Common myeloid progenitor, CD34-positive (primary cell): ENCODE measurements at regions not wholly inside any gene's neighbourhood (a gene's known extent, or its start where the extent isn't known, plus 50 kb on each side); places are given as distances from the start of the nearest gene placed in this dataset.
A peak's percentile ranks its signal among the peaks of the same experiment; 100 is the strongest.
"Not testable (repeated sequence)": the region's sequence is repeated elsewhere in the genome, so short reads cannot be mapped to it uniquely, and the experiment has no call there.

ENCODE experiments used
- CTCF ChIA-PET: fragments of 350-600 bp; sonication (Branson Sonifier 250); formaldehyde crosslinking; loops from one replicate; lab custom pipeline; 2021; ENCODE audit warnings: antibody characterized with exemption; lab: Charles Lee
- POLR2A ChIA-PET: fragments of 350-600 bp; sonication (Branson Sonifier 250); formaldehyde crosslinking; loops from one replicate; lab custom pipeline; 2021; ENCODE audit warnings: antibody characterized with exemption; lab: Charles Lee
- DNase-seq, 3 donors: peaks; one replicate each; pipeline versions ENCODE4 v3.0.0 to v3.0.0-alpha.2; 2013
- H3K27ac ChIP-seq, 2 experiments: 1 replicate in 1 of 2; 2 replicates in 1 of 2; pipeline ENCODE4 v1.7.0; 2013; ENCODE audit warnings: inconsistent platforms in 2 of 2, low read length in 2 of 2, mild to moderate bottlenecking in 2 of 2, low read depth in 1 of 2, moderate library complexity in 1 of 2; ENCODE audit not compliant: severe bottlenecking in 2 of 2, insufficient read depth in 1 of 2, poor library complexity in 1 of 2
- H3K27me3 ChIP-seq, 5 experiments: replicated peaks in 2 of 5; 1 replicate in 3 of 5; 2 replicates in 2 of 5; pipeline versions ENCODE4 v1.6.1 to v1.7.0; 2013; ENCODE audit warnings: low read length in 4 of 5, mild to moderate bottlenecking in 2 of 5, moderate library complexity in 2 of 5, inconsistent platforms in 1 of 5; ENCODE audit not compliant: insufficient read depth in 5 of 5, control insufficient read depth in 4 of 5
- H3K36me3 ChIP-seq, 4 experiments: 1 replicate in 2 of 4; 2 replicates in 2 of 4; pipeline versions ENCODE4 v1.6.1 to v1.7.0; 2013; ENCODE audit warnings: low read length in 3 of 4, control low read depth in 1 of 4, mild to moderate bottlenecking in 1 of 4; ENCODE audit not compliant: control insufficient read depth in 4 of 4, insufficient read depth in 4 of 4
- H3K4me1 ChIP-seq, 4 experiments: 1 replicate in 3 of 4; 2 replicates in 1 of 4; pipeline versions ENCODE4 v1.6.1 to v1.7.1; 2013; ENCODE audit warnings: low read length in 3 of 4, mild to moderate bottlenecking in 3 of 4, control low read depth in 1 of 4, inconsistent platforms in 1 of 4, moderate library complexity in 1 of 4; ENCODE audit not compliant: control insufficient read depth in 4 of 4, insufficient read depth in 4 of 4; ENCODE audit errors: control extremely low read depth in 1 of 4
- H3K4me3 ChIP-seq, 7 experiments: 1 replicate in 4 of 7; 2 replicates in 3 of 7; pipeline versions ENCODE4 v1.5.1 to v1.7.0; 2013; ENCODE audit warnings: mild to moderate bottlenecking in 7 of 7, low read length in 6 of 7, moderate library complexity in 6 of 7, inconsistent platforms in 2 of 7, low read depth in 2 of 7, control low read depth in 1 of 7; ENCODE audit not compliant: insufficient read depth in 4 of 7, control insufficient read depth in 1 of 7; ENCODE audit errors: extremely low read depth in 1 of 7
- H3K9me3 ChIP-seq, 5 experiments: 1 replicate in 4 of 5; 2 replicates in 1 of 5; pipeline versions ENCODE4 v1.6.1 to v1.7.1; 2013; ENCODE audit warnings: low read length in 4 of 5, mild to moderate bottlenecking in 2 of 5, inconsistent platforms in 1 of 5, low read depth in 1 of 5, moderate library complexity in 1 of 5; ENCODE audit not compliant: control insufficient read depth in 4 of 5, insufficient read depth in 2 of 5; ENCODE audit errors: control extremely low read depth in 1 of 5
- WGBS: methylation state at CpG from one replicate; pipeline ENCODE4 v1.1.5; 2013; ENCODE audit not compliant: insufficient coverage; 5-methylcytosine and 5-hydroxymethylcytosine counted together

- Histone ChIP-seq H3K4me1 (peaks cover 0 to 8% (median 2%) of the 10 kb centered on the region in 4 experiments), H3K27ac (no peak overlapping the region), H3K9me3 (no peaks in the 10 kb centered on the region), H3K36me3 (no peaks in the 10 kb centered on the region), H3K4me3 (no peak overlapping the region), H3K27me3 (no peaks in the 10 kb centered on the region)
- DNase-seq: no peak
- WGBS: 91% methylated on average over 7 of the region's 13 CpGs
- ChIA-PET POLR2A (no interaction called here), CTCF (no interaction called here)
These were observed 61.8 kb upstream of the PTGFRN start for GRCh38 chr1:116847688-116848531.

- H3K4me3 ChIP-seq: no peak overlapping the region
- no peak for DNase-seq
- no peaks in the 10 kb centered on the region for H3K36me3 ChIP-seq
- no peaks in the 10 kb centered on the region for H3K27me3 ChIP-seq
- 100% methylated on average over 1 of the region's 1 CpG for WGBS
- CTCF ChIA-PET: no interaction called here
- H3K9me3 ChIP-seq: no peaks in the 10 kb centered on the region
- no peak overlapping the region for H3K27ac ChIP-seq
- POLR2A ChIA-PET: no interaction called here
- H3K4me1 ChIP-seq: peaks cover 7 to 31% (median 21%) of the 10 kb centered on the region in 4 experiments
These were observed 59.3 kb upstream of the PTGFRN start for GRCh38 chr1:116850436-116850835.

GRCh38 chr1:116851189-116851588 lies 58.5 kb upstream of the PTGFRN start:
- POLR2A ChIA-PET, H3K4me3 ChIP-seq, H3K36me3 ChIP-seq, H3K27me3 ChIP-seq, CTCF ChIA-PET, H3K27ac ChIP-seq, DNase-seq, H3K9me3 ChIP-seq: not testable (repeated sequence)
- no CpG with 5 or more reads among the region's 2 CpGs for WGBS
- H3K4me1 ChIP-seq: peaks cover 7 to 28% (median 22%) of the 10 kb centered on the region in 4 experiments

GRCh38 chr1:116851846-116852245 lies 57.9 kb upstream of the PTGFRN start:
- H3K27me3 ChIP-seq: no peaks in the 10 kb centered on the region
- H3K9me3 ChIP-seq: no peaks in the 10 kb centered on the region
- H3K4me1 ChIP-seq: peaks cover 7 to 28% (median 22%) of the 10 kb centered on the region in 4 experiments
- 100% methylated on average over 4 of the region's 5 CpGs for WGBS
- H3K27ac ChIP-seq: no peak overlapping the region
- H3K4me3 ChIP-seq: no peak overlapping the region
- ChIA-PET POLR2A (no interaction called here), CTCF (no interaction called here)
- no peak for DNase-seq
- H3K36me3 ChIP-seq: no peaks in the 10 kb centered on the region

- Histone ChIP-seq H3K27ac (no peak overlapping the region), H3K9me3 (no peaks in the 10 kb centered on the region), H3K27me3 (no peaks in the 10 kb centered on the region), H3K4me3 (no peak overlapping the region), H3K4me1 (peaks cover 7 to 28% (median 22%) of the 10 kb centered on the region in 4 experiments), H3K36me3 (no peaks in the 10 kb centered on the region)
- no peak for DNase-seq
- ChIA-PET POLR2A (no interaction called here), CTCF (no interaction called here)
- WGBS: 96% methylated on average over 6 of the region's 7 CpGs
These were observed 57.3 kb upstream of the PTGFRN start for GRCh38 chr1:116852367-116852766.

- Histone ChIP-seq H3K9me3 (no peaks in the 10 kb centered on the region), H3K4me1 (peaks cover 7 to 28% (median 22%) of the 10 kb centered on the region in 4 experiments), H3K27ac (no peak overlapping the region), H3K27me3 (no peaks in the 10 kb centered on the region), H3K4me3 (no peak overlapping the region), H3K36me3 (no peaks in the 10 kb centered on the region)
- WGBS: 100% methylated on average over 1 of the region's 3 CpGs
- POLR2A ChIA-PET: no interaction called here
- CTCF ChIA-PET: interaction anchor here (1.0 to 1.5 kb wide), 2 partner anchors 10 to 31 kb away, joined by 4 read pairs; no protein-coding TSS in a partner anchor
- DNase-seq: peak in 1 of 3 donors; percentile 18
These were observed 56.8 kb upstream of the PTGFRN start for GRCh38 chr1:116852910-116853309.
